ENCODE measurements at regions not wholly inside any gene's neighbourhood (a gene's known extent, or its start where the extent isn't known, plus 50 kb on each side); places are given as distances from the start of the nearest gene placed in this dataset.

DNA sequence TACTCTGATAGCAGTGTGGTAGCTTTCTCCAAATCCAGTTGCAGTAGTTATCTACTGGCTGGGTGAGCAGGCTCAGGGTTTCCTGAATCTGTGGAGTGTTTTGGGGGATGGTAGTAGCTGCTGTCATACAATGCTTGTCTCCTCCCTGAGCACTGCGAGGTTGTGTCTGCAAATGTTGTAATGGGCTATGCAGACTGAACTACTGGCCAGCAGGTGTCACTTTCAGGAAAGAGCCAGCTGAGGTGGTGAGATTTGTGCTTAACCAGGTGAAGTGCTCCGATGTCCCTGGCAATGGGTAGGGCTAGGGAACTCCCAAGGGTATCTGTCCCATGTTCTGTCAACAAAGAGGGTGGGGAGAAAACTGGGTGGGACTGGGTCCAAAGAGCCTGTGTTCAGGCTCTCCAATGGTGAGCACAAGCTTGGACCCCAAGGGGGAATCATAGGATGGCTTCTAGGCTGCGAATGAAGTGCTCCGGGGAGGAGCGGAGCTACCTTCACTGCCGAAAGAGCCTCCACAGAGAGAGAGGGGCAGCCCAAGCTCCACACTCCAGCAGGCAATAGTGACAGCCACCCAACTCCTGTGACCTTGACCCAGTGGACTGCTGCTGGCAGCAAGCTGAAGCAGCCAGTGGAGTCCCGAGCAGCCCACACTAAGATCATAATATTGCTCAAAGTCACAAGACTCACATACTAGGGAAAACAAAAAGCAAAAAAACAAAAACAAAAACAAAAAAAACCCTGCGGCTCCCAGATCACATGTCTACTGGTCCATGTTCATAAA, 1324.0 kb upstream of the USP15 start:
- no peaks in the 10 kb centered on the region for H3K36me3 ChIP-seq (ENCODE audit: control insufficient read depth, insufficient read depth, low read length)
- no peaks in the 10 kb centered on the region for H4K20me1 ChIP-seq (ENCODE audit: control insufficient read depth, extremely low read depth, insufficient read depth, low read length)
- DNase-seq (ENCODE audit: low read depth in 2 of 2), result no peak
- no peaks in the 10 kb centered on the region for H3K9me3 ChIP-seq (ENCODE audit: control insufficient read depth, insufficient read depth, low read depth, low read length)
- H3K4me2 ChIP-seq (ENCODE audit: extremely low read depth, insufficient read depth, low read length), result no peak overlapping the region
- H3K9ac ChIP-seq (ENCODE audit: insufficient read depth, low read length), result no peak overlapping the region
- H3K4me1 ChIP-seq (ENCODE audit: control insufficient read depth, extremely low read depth, insufficient read depth, low read length), result no peaks in the 10 kb centered on the region
- no peak overlapping the region for H3K4me3 ChIP-seq (replicated peaks in 1 of 4; ENCODE audit: control extremely low read depth in 1 of 4, insufficient read depth in 1 of 4, low read depth in 3 of 4, low read length in 4 of 4)
- H3K27ac ChIP-seq (ENCODE audit: insufficient read depth, low read length), result no peak overlapping the region
- no peaks in the 10 kb centered on the region for H3K79me2 ChIP-seq (ENCODE audit: control insufficient read depth, insufficient read depth, low read length)
- TF ChIP-seq, protein P1, sequence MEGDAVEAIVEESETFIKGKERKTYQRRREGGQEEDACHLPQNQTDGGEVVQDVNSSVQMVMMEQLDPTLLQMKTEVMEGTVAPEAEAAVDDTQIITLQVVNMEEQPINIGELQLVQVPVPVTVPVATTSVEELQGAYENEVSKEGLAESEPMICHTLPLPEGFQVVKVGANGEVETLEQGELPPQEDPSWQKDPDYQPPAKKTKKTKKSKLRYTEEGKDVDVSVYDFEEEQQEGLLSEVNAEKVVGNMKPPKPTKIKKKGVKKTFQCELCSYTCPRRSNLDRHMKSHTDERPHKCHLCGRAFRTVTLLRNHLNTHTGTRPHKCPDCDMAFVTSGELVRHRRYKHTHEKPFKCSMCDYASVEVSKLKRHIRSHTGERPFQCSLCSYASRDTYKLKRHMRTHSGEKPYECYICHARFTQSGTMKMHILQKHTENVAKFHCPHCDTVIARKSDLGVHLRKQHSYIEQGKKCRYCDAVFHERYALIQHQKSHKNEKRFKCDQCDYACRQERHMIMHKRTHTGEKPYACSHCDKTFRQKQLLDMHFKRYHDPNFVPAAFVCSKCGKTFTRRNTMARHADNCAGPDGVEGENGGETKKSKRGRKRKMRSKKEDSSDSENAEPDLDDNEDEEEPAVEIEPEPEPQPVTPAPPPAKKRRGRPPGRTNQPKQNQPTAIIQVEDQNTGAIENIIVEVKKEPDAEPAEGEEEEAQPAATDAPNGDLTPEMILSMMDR (conservative IDR thresholded peaks at IDR 0.05 in 1 of 2, IDR thresholded peaks at IDR 0.05 in 1 of 2; ENCODE audit: low read depth in 1 of 2, low read length in 2 of 2), result no peak
- no peak for TF ChIP-seq EZH2 (IDR thresholded peaks at IDR 0.05; ENCODE audit: low read length, missing control alignments)
- H3K27me3 ChIP-seq (ENCODE audit: control insufficient read depth, insufficient read depth, low read length), result no peaks in the 10 kb centered on the region
- no peak overlapping the region for H2AFZ ChIP-seq (ENCODE audit: low read length)

DNA sequence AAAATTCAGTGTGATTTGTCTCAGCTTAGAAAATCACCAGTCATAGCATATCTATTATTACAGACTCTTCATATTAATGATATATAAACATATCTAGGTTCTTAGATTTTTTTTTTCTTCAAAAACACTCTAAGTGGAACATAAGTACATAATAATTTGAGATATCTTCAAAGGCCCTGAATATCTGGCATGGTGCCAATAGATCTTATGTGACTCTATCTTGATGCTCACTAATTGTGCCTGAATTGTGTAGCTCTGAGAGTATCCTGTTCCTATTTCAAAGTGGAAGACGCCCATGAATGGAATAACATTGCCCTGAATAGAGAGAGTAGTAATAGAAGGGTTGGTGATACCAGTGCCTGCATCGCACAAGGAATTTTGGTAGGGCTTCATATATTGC, 1312.7 kb upstream of the USP15 start:
- no peak overlapping the region for H3K4me3 ChIP-seq (replicated peaks in 1 of 4; ENCODE audit: control extremely low read depth in 1 of 4, insufficient read depth in 1 of 4, low read depth in 3 of 4, low read length in 4 of 4)
- no peaks in the 10 kb centered on the region for H3K4me1 ChIP-seq (ENCODE audit: control insufficient read depth, extremely low read depth, insufficient read depth, low read length)
- no peaks in the 10 kb centered on the region for H3K27me3 ChIP-seq (ENCODE audit: control insufficient read depth, insufficient read depth, low read length)
- DNase-seq (ENCODE audit: low read depth in 2 of 2), result no peak
- H3K27ac ChIP-seq (ENCODE audit: insufficient read depth, low read length), result no peak overlapping the region
- no peaks in the 10 kb centered on the region for H4K20me1 ChIP-seq (ENCODE audit: control insufficient read depth, extremely low read depth, insufficient read depth, low read length)
- no peak for TF ChIP-seq EZH2 (IDR thresholded peaks at IDR 0.05; ENCODE audit: low read length, missing control alignments)
- TF ChIP-seq, protein P1 (conservative IDR thresholded peaks at IDR 0.05 in 1 of 2, IDR thresholded peaks at IDR 0.05 in 1 of 2; ENCODE audit: low read depth in 1 of 2, low read length in 2 of 2), result no peak
- H2AFZ ChIP-seq (ENCODE audit: low read length), result no peak overlapping the region
- no peaks in the 10 kb centered on the region for H3K79me2 ChIP-seq (ENCODE audit: control insufficient read depth, insufficient read depth, low read length)
- H3K4me2 ChIP-seq (ENCODE audit: extremely low read depth, insufficient read depth, low read length), result no peak overlapping the region
- H3K9me3 ChIP-seq (ENCODE audit: control insufficient read depth, insufficient read depth, low read depth, low read length), result no peaks in the 10 kb centered on the region
- no peak overlapping the region for H3K9ac ChIP-seq (ENCODE audit: insufficient read depth, low read length)
- no peaks in the 10 kb centered on the region for H3K36me3 ChIP-seq (ENCODE audit: control insufficient read depth, insufficient read depth, low read length)

DNA sequence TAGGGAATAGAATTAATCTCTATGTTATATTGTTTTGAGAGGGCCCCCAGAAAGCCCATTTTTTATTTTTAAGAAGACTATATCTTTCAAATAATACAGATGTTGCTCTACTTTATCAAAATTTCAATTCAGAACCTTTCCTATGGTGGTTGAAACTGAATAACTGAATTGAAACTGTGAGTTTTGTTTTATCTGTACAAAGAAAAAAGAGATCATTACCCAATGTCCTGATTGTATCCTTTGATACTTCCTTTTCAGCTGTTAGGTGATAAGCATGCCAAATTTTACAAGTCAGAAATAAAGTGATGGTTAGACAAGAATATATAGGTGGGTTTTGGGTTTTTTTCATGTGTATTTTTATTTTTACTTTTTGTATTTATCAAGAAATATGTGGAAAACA, 1293.1 kb upstream of the USP15 start:
- H3K9me3 ChIP-seq (ENCODE audit: control insufficient read depth, insufficient read depth, low read depth, low read length), result no peaks in the 10 kb centered on the region
- no peak for DNase-seq (ENCODE audit: low read depth in 2 of 2)
- no peak overlapping the region for H2AFZ ChIP-seq (ENCODE audit: low read length)
- H3K4me2 ChIP-seq (ENCODE audit: extremely low read depth, insufficient read depth, low read length), result no peak overlapping the region
- H3K36me3 ChIP-seq (ENCODE audit: control insufficient read depth, insufficient read depth, low read length), result no peaks in the 10 kb centered on the region
- no peaks in the 10 kb centered on the region for H4K20me1 ChIP-seq (ENCODE audit: control insufficient read depth, extremely low read depth, insufficient read depth, low read length)
- H3K4me3 ChIP-seq (replicated peaks in 1 of 4; ENCODE audit: control extremely low read depth in 1 of 4, insufficient read depth in 1 of 4, low read depth in 3 of 4, low read length in 4 of 4), result no peak overlapping the region
- H3K27ac ChIP-seq (ENCODE audit: insufficient read depth, low read length), result no peak overlapping the region
- no peaks in the 10 kb centered on the region for H3K4me1 ChIP-seq (ENCODE audit: control insufficient read depth, extremely low read depth, insufficient read depth, low read length)
- H3K9ac ChIP-seq (ENCODE audit: insufficient read depth, low read length), result no peak overlapping the region
- H3K79me2 ChIP-seq (ENCODE audit: control insufficient read depth, insufficient read depth, low read length), result no peaks in the 10 kb centered on the region
- TF ChIP-seq, protein P1 (conservative IDR thresholded peaks at IDR 0.05 in 1 of 2, IDR thresholded peaks at IDR 0.05 in 1 of 2; ENCODE audit: low read depth in 1 of 2, low read length in 2 of 2), result no peak
- TF ChIP-seq EZH2 (IDR thresholded peaks at IDR 0.05; ENCODE audit: low read length, missing control alignments), result no peak
- H3K27me3 ChIP-seq (ENCODE audit: control insufficient read depth, insufficient read depth, low read length), result no peaks in the 10 kb centered on the region

Data from fibroblast of lung (primary cell).